Mammary epithelial cell (primary cell): ENCODE measurements at regions not wholly inside any gene's neighbourhood (a gene's known extent, or its start where the extent isn't known, plus 50 kb on each side); places are given as distances from the start of the nearest gene placed in this dataset.
"Not testable (repeated sequence)": the region's sequence is repeated elsewhere in the genome, so short reads cannot be mapped to it uniquely, and the experiment has no call there.

Source experiments
- EZH2 ChIP-seq: IDR thresholded peaks from 2 replicates; pipeline ENCODE4 v1.6.1; 2012; ENCODE audit warnings: low read length, inconsistent platforms, borderline replicate concordance
- TF ChIP-seq, protein P1 (sequence below), 2 donors: IDR thresholded peaks in 1 of 2; conservative IDR thresholded peaks in 1 of 2; 2 replicates each; pipeline ENCODE4 v1.5.1; 2011 to 2012; ENCODE audit warnings: inconsistent platforms in 2 of 2, low read length in 2 of 2, mild to moderate bottlenecking in 2 of 2, control low read depth in 1 of 2, low read depth in 1 of 2; ENCODE audit not compliant: insufficient read depth in 1 of 2; ENCODE audit errors: extremely low read depth in 1 of 2

DNA sequence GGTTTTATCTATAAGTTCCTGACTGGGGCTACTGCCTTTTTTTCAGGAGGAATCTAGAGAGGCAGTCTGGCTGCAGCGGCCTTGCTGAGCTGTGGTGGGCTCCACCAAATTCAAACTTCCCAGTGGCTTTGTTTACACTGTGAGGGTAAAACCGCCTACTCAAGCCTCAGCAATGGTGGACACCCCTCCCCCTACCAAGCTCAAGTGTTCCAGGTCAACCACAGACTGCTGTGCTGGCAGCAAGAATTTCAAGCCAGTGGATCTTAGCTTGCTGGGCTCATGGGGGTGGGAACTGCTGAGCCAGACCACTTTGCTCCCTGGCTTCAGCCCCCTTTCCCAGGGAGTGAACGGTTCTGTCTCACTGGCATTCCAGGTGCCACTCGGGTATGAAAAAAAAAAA, 83.9 kb upstream of the WDR75 start:
- TF ChIP-seq, protein P1, sequence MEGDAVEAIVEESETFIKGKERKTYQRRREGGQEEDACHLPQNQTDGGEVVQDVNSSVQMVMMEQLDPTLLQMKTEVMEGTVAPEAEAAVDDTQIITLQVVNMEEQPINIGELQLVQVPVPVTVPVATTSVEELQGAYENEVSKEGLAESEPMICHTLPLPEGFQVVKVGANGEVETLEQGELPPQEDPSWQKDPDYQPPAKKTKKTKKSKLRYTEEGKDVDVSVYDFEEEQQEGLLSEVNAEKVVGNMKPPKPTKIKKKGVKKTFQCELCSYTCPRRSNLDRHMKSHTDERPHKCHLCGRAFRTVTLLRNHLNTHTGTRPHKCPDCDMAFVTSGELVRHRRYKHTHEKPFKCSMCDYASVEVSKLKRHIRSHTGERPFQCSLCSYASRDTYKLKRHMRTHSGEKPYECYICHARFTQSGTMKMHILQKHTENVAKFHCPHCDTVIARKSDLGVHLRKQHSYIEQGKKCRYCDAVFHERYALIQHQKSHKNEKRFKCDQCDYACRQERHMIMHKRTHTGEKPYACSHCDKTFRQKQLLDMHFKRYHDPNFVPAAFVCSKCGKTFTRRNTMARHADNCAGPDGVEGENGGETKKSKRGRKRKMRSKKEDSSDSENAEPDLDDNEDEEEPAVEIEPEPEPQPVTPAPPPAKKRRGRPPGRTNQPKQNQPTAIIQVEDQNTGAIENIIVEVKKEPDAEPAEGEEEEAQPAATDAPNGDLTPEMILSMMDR (conservative IDR thresholded peaks at IDR 0.05 in 1 of 2, IDR thresholded peaks at IDR 0.05 in 1 of 2; ENCODE audit: extremely low read depth in 1 of 2, insufficient read depth in 1 of 2, low read depth in 1 of 2, low read length in 2 of 2) = not testable (repeated sequence)
- TF ChIP-seq EZH2 = not testable (repeated sequence)
